Hematopoietic multipotent progenitor cell treated with erythropoietin and hydrocortisone succinate and interleukin-3 and kit ligand, for 8 days (in vitro differentiated cells): ENCODE measurements at regions not wholly inside any gene's neighbourhood (a gene's known extent, or its start where the extent isn't known, plus 50 kb on each side); places are given as distances from the start of the nearest gene placed in this dataset.
A peak's percentile ranks its signal among the peaks of the same experiment; 100 is the strongest.
"Not testable (repeated sequence)": the region's sequence is repeated elsewhere in the genome, so short reads cannot be mapped to it uniquely, and the experiment has no call there.

ENCODE experiments used
- DNase-seq: peaks from one replicate; pipeline ENCODE4 v3.0.0-alpha.2; 2015

DNA sequence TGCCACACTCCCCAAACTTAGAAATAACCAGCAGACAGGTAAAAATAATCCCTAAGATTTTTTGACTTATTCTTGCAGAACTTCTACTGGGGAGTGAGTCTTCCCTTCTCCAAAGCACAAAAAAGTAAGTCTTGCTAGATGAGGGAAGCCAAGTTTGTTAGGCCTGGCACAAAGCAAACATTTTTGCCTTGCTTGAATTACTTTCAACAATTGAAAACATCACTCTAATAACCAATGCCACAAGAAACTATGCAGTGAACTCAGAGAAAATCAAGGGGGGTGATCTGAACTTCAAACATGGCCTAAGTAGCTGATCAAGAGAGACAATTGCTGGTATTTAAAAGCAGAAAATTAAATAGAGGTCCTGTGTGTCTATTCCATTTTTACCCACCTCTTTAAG is 123.6 kb upstream of the SLC1A3 start:
- DNase-seq = no peak

DNA sequence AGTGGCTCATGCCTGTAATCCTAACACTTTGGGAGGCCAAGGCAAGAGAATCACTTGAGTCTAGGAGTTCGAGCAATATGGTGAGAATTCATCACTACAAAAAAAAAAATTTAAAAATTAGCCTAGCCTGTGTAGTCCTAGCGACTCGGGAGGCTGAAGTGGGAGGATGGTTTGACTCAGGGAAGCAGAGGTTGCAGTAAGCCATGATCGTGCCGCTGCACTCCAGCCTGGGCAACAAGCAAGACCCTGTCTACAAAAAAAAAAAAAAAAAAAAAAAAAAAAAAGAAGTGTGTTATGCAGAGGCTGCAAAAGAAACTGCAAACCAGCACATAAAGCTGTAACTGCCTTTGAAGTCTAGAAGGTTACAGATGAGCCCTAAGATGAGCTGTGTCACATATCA is 116.9 kb upstream of the SLC1A3 start:
- no peak for DNase-seq

DNA sequence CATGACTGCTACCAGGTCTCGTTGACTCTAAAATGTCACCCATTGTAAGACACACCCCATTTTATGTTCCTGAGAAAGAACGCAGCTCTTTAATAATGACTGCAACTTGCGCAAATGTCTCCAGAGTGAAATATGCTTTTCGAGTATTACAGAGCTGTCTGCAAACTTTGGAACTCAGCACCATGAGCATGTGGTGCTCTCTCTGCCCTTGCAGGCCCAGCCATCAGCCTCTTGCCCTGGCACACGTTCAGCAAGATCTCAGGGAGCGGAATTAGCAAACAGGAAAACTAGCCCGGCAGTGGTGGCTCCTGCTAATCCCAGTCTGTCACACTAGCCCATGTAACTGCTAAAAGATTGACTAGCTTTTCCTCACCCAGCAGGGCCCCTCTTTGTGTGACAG is 114.5 kb upstream of the SLC1A3 start:
- no peak for DNase-seq

DNA sequence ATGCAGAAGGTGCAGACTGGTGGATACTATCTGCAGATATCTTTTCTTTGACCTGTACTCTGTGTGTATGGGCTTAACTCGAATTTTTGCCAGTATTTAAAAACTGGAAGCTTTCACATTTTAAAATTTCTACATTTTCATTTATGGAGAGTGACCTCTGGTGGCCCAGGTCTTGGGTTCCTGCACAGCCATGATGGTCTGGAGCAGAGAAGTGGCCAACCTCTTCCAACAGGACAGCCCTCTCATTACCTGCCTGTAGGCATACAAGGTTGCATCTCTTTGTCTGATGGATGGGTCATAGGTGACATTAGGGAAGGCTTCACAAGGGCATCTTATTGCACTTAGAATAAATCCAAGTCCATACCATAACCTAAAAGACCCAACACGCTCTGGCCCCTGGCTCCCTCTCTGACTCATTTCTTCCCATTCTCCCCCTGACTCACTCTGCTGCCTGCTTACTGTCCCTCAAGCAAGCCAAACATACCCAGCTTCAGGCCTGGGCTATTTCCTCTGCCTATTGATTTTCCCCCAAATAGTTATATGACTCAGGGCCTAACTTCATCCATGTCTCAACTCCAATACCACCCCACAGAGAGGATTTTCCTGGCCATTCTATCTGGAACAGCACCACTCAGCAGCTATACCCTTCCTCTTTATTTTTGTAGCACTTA is 113.3 kb upstream of the SLC1A3 start:
- DNase-seq = peak; percentile 20

DNA sequence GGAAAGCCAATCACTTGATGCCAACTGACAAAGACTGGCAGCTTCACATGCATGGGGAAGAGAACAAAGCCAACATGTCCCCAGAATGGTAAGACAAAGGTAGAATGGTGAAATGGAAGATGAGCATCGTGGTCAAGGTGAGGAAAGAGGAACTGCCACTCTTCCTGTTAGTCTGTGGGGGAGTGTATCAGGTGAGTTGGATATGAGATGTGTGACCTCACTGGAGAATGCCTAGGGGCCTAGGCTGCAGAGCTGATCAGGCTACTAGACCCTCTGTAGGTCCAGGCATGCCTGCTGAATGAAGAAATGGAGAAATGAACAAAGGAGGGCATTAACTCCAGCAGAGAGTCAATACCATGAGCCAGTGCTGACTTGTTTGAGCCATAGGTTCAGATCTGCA is 112.4 kb upstream of the SLC1A3 start:
- DNase-seq = no peak

DNA sequence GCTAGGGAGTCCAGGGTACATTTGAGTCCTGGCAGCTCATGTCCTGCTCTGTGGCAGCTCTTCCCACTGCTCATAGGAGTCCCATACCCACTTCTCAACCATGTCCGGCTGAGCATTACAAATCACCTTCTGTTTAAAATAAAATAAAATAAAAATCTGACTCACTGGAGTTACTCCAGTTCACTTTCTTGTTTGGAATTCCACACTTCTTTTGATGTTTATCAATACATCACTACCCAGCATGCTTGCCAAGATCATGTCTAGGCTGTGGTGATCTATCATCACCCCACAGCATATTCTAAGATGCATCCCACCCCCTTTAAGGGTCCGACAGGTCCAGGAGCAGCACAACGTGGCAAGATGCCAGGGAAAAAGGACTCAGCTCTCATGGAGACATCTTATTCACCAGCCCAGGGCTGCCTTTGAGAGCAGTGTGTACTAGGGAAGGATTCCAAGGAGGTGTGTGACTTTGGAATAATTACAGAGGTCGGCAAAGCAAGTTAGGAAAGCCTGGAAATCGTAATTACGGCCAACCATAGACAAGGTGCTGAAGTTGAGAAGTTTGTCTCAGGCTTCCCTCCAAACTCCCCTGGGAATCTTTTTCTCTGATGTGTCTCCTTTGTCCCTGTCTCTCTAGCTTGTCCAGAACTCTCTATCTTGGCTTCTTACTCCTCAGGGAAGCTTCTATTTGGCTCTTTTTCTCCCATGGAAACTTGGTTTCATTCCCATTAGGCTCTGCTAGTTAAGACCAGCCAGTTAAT is 111.4 kb upstream of the SLC1A3 start:
- DNase-seq = no peak

DNA sequence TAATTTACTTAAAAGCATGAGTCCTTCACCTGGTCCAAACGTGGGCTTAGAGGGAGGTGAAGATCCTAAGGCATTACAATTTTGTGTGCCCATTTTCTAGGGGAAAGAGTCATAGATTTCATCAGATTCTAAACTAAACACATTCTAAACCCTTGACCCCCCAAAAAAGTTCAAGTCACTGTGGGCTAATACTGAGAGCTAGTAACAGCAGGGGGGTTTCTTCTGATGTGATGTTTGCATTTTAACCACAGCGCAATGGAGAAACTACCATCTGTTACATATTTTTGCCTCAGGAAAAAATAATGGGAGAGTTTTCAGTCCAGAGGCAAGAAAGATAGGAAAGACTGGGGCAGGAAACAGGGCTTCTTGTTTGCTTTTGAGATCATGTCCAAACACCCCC is 110.8 kb upstream of the SLC1A3 start:
- DNase-seq = no peak

DNA sequence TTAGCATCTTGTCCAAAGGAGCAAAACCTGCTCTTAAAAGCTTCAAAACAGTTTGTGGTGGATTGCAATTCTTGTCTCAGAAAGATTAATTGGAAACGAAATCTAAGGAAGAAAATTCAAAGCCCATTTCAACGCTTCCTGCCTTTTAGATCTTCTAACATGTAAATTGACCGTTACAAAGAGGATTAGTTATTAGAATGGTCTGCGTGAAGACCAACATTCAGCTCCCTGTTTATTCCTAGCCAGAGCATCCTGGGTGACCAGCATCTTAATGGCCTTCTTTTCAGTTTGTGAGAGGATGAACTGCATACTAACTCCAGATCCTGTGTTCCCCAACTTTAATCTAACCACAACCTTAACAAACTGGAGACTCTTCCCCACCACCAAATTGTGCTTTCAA is 109.9 kb upstream of the SLC1A3 start:
- no peak for DNase-seq

DNA sequence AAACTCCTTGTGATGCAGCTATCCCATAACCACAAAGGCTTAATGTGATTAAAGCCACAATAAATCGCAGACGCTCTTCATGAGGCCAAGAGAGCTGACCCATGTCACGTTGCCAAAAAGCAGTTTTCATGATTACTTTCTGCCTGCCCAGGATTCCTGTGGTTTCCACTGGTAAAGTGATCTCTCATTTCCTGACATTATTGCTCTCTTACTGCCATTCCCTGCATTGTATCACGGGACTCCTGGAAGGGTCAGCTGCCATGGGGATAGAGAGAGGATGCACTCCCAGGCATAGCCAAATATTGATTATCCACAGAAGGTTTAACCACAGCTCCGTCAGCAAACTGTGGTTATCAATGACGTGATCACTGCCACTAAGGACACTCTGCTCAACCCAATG is 103.8 kb upstream of the SLC1A3 start:
- no peak for DNase-seq

DNA sequence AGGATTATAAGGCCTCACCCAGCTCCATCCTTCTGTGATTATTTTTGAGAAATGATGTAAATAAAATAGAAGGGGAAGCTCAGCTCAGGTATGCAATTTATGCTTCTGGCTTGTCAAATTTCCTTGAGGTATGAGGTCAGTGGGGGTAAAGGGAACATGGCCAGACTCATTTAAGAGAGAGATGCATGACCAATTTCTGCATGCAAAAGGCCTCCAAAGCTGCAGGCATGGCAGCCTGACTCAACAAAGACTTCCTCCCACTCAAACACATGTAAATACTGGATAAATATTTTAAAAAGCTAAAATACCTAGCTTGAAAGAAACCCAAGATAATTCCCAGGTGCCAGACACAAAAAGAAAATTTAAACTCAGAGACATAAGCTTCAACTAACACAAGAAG is 101.4 kb upstream of the SLC1A3 start:
- no peak for DNase-seq

DNA sequence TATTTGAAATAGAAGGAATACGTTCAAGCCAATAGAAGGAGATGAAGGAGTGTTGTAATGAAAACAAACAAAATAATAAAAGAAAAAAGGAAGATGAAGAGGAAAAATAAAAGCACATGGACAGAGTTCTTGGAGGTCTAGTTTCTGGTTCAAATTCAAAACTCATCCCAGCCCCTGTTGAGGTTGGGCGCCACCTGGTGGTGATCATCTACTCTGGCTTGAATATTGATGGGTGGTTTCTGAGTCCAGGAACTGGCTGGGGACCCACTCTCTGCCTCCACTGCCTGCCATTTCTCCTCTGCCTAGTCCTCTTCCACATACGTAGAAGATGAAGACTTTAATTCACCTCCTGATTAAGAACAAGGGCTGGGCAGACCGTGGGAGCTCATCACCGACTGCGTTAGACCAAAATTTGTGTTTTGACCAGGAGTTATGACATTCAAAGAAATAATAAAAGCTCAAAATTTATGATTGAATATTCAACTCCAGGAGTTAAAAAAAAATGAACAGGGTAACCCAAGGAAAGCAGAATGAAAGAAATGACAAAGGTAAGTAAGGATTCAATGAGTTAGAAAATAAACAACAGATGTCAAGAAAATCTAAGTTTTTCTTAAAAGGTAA is 99.0 kb upstream of the SLC1A3 start:
- peak; percentile 84 for DNase-seq

DNA sequence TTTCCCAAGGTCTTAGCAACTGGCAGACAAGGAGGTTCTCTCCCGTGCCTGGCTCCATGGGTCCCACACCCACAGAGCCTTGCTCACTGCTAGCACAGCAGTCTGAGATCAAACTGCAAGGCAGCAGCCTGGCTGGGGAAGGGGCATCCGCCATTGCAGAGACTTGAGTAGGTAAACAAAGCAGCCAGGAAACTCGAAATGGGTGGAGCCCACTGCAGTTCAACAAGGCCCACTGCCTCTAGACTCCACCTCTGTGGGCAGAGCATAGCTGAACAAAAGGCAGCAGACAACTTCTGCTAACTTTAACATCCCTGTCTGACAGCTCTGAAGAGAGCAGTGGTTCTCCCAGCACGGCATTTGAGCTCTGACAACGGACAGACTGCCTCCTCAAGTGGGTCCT is 98.1 kb upstream of the SLC1A3 start:
- DNase-seq = not testable (repeated sequence)

DNA sequence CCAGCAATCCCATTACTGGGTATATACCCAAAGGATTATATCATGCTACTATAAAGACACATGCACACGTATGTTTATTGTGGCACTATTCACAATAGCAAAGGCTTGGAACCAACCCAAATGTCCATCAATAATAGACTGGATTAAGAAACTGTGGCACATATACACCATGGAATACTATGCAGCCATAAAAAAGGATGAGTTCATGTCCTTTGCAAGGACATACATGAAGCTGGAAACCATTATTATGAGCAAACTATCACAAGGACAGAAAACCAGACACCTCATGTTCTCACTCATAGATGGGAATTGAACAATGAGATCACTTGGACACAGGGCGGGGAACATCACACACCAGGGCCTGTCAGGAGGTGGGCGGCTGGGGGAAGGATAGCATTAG is 92.8 kb upstream of the SLC1A3 start:
- not testable (repeated sequence) for DNase-seq

DNA sequence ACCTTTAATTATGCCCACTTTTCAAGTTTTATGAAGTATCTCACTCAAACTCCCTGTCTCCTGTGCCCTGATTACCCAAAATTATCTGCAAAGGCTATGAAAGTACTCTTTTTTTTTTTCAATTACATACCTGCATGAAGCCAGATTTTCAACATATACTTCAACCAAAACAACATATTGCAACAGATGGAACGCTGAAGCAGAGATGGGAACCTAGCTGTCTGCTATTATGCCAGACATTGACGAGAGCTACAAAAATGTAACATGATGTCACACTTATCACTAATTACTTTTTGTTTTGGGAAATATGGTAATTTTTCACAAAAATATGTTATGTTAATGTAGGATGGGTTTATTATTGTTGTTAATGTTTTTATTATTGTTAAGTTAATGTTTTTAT is 86.5 kb upstream of the SLC1A3 start:
- no peak for DNase-seq

DNA sequence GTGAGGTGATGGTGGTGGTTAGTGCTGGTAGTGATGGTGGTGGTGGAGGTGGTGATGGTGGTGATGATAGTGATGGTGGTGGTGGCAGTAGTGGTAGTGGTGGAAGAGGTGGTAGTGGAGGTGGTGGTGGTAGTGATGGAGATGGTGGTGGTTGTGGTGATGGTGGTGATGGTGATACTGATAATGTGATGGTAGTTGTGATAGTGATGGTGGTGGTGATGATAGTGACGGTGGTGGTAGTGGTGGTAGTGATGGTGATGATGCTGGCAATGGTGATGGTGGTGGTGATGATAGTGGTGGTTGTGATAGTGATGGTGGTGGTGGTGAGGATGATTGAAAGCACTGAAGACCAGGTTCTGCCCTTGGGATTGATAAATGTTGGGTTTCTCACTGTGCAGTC is 85.2 kb upstream of the SLC1A3 start:
- no peak for DNase-seq

DNA sequence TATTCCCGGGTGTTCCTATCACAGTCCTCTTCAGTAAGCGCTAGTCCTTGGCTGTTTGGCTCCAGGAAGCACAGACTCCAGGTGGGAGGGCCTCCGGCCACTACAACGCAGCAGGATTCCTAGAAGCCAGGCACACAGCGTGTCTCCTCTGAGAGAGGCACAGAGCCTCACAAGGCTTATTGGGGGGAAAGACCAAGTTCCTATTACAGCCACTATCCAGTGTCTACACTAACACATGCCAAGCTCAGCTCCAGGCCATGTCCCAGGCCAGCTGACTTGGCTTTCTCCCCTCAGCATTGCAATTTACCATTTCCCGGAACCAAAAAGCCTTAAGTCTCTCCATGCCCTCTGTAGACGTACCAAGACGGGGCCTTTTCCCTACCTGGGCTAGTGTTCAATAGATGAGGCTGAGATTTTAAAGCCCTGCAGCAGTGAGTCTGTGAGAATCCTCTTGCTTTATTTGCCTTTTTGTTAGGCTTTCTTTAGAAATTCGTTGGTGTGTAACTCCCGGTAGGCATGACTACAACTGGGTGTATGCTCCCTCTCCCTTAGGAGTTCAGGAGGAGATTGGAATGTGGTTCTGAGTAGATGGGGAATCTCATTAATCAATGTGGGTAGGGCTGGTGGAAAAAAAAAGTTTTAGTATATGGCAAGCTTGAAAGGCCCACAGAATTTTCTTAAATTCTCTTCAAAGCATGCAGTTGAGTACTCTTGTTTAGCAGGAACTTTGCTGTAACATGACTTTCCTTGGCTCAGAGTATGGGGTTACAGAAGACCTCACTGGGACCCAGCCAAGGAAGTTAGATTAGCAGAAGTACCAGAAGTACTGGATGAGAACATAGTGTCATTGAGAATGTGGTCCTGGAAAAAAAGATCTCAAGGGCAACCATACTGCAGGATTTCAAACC is 84.3 kb upstream of the SLC1A3 start:
- no peak for DNase-seq

DNA sequence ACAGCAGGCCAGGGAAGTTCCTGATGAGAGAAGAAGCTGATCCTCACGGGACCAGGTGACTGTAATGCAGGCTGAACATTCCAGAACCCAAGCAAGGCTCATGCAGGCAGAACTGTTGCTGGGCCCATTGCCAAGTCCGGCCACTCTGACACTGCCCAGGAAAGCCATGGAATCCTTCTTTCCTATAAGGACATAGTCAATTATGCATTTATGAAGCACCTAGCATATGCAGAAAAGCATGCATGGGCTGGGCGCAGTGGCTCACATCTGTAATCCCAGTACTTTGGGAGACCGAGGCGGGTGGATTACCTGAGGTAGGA is 83.7 kb upstream of the SLC1A3 start:
- no peak for DNase-seq

DNA sequence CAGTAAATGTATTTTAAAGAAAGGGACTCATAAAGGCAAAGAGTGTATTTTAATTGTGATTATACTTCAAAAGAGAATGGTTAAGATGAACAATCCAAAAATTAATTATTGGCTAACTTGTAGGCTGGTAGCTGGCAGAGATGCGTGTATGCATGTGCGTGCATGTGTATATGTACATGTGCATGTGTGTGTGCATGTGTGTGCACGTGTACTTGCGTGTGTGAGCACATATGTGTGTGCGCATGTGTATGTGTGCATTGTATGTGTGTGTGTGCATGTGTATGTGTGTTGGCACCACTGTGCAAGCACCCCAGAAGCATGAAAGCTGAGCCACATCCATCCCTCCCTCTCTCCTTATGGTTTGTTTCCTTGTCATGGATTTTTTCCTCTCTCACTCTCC is 83.0 kb upstream of the SLC1A3 start:
- DNase-seq = no peak

DNA sequence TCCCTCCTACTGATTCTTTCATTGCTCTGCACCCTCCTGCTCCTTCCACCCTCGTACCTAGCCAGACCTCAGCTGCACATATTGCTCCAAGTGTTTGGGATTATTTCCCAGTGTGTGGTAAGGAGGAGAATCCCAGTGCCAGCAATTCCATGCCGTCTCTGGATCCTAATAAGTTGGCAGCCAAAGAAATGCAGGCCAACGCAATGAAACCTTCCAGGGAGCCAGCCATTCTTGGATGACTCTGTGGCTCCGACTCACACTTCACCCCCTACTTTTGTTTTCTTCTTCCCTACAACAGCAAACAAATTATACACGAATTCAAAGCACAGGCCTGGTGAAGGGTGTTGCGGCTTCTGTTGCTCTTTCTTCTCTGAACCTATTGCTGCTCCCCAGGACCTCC is 82.5 kb upstream of the SLC1A3 start:
- DNase-seq = no peak

DNA sequence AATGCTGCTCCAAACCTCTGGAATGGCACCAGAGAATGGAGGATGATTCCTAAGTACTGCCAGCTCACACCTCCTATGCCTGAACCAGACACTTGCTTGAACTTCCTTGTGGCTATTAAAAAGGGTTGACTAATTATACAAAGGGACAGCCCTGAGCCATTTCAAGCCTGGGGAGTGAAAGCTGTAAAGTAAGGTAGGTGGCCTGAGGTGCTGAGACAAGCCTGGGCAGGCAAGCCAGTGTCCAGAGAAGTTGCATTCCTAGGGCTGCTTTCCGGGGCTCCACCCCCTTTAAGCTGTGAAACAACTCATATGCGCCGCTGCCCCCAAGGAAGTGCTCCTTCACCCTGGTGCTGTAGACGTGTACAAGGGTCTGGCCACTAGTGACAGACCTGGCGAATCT is 79.9 kb upstream of the SLC1A3 start:
- no peak for DNase-seq

DNA sequence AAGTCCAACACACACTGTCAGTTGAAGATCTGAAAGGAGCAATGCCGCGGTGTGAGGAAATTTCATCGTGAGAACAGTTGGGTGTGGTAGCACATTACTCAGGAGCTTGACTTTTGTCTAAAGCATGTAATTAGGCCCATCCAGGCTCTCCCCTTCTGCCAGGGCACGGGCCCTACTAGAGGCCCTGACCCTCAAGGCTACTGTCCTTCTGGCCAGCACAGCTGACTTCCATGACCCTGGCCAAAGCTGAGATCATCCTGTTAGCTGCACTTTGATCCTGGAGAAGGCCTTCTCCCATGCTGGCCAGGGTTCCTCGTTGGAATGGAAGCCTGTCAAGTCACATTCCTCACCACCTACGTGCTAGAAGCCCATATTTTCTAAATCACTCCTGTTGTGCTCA is 77.8 kb upstream of the SLC1A3 start:
- DNase-seq = no peak

DNA sequence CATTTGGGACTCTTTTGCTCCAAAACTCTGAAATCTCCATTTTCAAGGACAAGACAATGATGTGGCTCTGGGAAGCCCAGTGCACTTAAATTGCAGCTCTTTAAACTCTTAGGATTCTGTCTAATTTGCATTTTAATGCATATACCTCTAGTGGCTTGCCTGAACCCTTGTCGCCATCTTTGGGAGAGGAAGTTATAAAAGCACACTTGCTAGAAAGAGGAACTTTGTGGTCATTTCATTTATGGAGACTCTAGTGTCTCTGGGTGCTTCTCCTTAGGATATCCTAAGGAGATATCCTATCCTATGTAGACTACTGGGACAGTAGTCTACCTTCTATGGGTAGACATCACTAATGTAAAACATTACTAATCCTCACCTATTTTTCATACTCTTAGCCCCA is 77.3 kb upstream of the SLC1A3 start:
- no peak for DNase-seq

DNA sequence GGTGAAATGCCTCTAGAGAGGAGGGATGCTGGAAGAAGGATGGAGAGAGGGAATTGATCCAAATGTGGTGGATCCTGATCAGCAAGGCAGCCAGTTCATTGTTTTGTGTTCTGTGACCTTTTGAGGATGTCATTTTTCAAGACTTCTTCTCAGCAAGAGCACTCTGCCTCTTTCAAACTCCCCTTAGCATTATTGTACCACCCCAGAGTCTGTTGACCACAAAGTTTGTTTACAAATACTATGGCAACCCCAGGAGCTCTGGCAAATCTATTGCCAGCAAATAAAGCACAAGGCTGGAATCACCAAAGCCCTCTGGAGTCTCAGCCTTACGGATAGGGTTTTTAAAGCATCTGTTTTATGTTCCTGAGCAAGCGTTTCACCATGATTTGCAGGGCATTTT is 76.2 kb upstream of the SLC1A3 start:
- DNase-seq = no peak

DNA sequence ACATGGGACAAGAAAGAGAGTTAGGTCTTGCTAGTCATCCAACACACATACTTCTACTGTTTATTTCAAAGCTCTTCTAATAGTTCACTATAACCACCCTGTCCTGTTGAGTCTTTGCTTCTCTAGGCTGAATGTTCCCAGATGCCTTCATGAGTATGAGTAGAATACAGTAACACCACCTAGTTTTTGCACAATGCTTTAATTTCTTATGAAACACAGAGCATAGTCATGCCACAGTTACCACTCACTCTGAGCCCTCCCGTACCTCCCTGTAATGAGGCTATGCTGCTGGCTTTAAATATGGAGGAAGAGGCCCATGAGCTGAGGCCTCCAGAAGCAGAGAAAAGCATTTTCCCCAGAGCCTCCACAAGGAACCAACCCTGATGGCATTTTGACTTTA is 75.0 kb upstream of the SLC1A3 start:
- DNase-seq = no peak
